AML-193 (cell line): ENCODE measurements at regions not wholly inside any gene's neighbourhood (a gene's known extent, or its start where the extent isn't known, plus 50 kb on each side); places are given as distances from the start of the nearest gene placed in this dataset.

Experiments used
- DNase-seq, 2 experiments: peaks; one replicate each; lab custom pipeline; 2025; lab: John Stamatoyannopoulos, UW

GRCh38 chr13:39100996-39101738 is 62.9 kb downstream of the NHLRC3 start:
- no peak for DNase-seq

- no peak for DNase-seq
These were observed 64.8 kb downstream of the NHLRC3 start for GRCh38 chr13:39102981-39103490.

GRCh38 chr13:39105110-39105509 is 66.9 kb downstream of the NHLRC3 start:
- DNase-seq: no peak

DNA sequence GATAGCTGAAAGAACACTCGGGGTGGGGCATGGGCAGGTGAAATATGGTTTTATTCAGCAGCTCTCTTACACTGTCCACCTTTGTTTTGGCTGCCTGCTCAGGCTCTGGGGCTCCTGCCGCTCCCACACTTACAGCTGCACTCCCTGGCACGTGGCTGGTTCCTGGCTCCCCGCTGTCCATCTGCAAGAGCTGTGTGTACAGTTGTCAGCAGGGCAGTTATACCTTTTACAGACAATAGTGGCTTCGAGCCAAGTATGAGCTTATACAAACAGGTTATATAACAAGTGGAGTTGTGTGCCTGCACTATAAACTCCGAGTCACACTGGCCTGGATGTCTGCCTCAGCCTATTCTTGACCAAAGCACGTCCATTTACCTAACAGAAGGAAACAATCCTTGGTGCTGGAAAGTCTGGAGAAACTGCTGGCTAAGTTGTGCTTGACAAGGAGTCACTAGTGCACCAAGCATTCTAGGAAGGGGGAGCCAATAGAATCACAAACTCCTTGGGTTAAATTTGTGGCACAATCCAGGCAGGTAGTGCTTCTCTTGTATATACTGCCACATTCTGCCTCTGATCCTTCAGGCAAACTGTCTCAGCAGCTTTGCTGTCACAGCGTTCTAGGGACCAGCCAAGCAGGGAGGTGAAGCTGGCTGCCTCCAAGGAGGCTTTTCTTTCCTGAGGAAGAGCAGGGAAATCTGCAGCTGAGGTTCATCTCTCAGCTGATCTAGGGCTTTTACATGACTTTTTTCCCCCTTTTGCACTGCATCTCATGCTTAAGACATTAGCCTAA is 68.2 kb downstream of the NHLRC3 start:
- DNase-seq: no peak

DNA sequence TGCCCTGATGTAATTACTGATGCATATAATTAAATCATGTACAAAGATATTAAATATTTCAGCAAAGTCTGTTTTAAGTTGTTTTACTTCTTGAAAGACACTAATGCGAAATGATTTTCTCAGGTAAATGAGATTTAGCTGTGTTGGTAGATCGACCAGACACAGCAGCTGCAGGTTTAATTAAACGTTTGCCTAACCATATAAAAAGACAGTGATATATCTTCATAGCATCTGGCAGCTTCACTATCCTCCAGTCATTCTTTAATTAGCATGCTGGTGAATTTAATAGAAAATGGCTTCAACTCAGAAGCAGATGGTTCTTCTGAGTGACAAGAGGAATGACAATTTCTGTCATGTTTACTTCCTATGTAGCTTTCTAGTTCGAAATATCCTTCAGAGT is 69.3 kb downstream of the NHLRC3 start:
- no peak for DNase-seq

- DNase-seq: no peak
These were observed 70.5 kb downstream of the NHLRC3 start for GRCh38 chr13:39108783-39109182.

DNA sequence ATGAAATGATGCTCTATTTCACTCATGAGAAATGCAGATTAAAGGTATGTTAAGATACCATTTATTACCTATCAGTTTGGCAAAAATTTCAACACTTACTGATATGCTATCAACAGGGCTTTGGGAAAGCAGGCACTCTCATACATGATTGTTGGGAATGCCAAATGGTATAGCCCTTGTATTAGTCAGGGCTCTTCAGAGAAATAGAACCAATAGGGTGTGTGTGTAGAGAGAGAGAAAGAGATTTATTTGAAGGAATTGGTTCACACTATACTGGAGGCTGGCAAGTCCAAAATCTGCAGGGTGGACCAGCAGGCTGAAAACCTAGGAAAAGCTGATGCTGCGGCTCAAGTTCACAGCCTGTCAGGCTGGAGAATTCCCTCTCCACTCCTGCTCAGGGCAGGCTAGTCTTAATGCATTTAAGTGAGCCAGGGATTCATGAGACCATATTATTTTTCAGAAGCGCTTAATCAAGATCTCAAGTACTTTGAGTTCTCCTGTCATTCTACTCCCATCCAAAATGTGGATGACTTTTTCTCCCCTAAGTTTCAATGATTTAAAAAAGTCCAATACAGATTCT is 72.4 kb downstream of the NHLRC3 start:
- no peak for DNase-seq

DNA sequence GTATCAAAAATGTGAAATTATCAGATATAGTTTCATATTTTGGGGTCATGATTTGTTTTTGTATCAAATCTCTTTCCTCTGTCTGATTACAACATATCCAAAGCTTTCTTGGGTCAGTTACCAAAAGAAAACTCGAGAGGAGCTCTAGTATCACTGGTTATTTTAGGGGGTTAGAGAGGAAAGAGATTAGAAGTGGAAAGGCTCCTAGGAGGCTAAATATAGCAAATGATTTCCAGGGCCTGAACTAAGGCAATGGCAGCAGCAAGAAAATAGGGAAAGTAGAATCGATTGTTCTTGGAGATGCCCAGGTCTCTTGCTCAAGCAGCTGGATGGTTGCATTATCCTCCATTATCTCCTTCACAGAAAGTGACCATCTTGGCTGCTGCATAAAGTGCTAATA is 72.9 kb downstream of the NHLRC3 start:
- no peak for DNase-seq

GRCh38 chr13:39119422-39119821 is 81.2 kb downstream of the NHLRC3 start:
- no peak for DNase-seq

GRCh38 chr13:39123578-39123977 is 85.3 kb downstream of the NHLRC3 start:
- DNase-seq: no peak

DNA sequence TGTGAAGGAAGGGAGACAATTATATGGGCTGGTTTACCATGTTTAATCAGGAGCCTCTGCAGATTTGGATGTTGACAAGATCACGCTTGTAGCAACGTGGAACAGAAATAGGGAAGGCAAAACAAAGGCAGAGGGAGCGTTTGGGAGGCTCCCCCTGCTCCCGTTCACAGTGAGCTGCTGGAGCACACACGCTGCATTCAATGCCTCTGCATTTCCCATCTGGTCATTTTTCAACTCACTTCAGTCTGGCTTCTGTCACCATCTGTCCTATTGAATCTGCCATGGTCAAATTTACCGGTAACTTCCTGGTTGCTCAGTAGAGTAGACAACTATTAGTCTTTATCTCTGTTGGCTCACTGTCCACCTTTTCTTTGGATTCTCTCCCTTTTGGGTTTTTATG is 91.0 kb downstream of the NHLRC3 start:
- DNase-seq: no peak

GRCh38 chr13:39130301-39130700 is 92.0 kb downstream of the NHLRC3 start:
- no peak for DNase-seq

DNA sequence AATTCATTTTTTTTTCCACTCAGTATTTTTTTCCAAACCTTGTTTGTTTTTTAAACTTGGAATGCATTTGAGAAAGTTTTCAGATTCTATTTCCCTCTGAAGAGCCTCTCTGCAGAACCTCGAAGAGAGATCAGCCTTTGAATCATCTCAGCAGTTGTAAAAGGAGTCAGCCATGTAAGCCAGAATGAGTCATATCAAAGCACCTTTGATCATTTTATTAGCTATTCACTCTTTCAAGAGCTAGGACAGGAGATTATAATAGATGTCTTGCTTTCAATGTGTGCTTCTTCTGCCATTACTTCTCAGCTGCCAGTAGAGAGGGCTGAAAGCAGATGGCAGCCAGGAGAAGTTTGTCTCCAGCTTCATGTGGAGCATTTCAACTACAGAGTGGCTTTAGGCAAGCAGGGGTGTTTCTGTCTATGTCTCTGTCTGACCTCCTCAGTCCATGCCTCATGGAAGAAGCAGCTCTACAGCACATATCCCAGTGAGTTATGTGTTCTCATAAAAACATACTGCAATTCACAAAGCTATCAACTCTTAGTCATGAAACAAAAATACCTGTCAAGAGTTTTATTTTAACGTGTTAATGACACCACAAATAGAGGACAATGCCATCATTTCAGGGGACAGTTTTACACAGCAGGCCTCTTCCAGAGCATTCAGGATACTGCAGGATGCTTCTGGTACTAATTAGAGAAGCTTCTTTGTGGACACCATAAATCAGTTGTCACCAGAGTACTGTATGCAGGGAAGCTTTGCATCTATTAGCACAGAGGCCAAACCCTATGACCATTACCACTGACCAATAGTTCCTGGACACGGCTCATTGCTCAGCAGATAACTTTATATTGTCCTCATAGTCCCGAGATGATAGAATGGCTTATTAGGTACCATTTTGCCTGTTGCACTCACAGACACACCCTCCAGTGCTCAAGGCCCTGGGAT is 94.3 kb downstream of the NHLRC3 start:
- no peak for DNase-seq

GRCh38 chr13:39133781-39134180 is 95.5 kb downstream of the NHLRC3 start:
- DNase-seq: no peak

- DNase-seq: no peak
These were observed 96.3 kb downstream of the NHLRC3 start for GRCh38 chr13:39134574-39134973.

DNA sequence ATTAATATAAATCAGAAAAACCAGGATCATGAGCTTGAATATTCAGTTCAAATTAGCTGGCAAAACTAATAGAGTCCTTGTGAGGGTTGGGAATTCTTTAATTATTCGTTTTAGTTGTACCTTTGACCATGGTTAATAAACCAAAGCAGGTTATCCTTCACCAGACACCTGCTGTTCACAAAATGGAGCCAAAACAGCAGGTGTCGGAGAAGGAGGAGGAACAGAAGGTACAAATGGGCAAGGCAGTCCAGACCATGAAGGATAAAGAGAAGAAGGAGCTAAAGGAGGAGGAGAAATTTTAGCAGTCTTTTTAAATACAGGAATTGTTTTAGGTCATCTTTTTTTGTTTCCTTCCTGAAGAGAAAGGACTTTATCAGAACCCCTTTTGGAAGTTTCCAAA is 106.1 kb downstream of the NHLRC3 start:
- no peak for DNase-seq

- DNase-seq: no peak
These were observed 106.8 kb downstream of the NHLRC3 start for GRCh38 chr13:39144941-39145533.

- DNase-seq: no peak
These were observed 110.3 kb downstream of the NHLRC3 start for GRCh38 chr13:39148513-39148961.

DNA sequence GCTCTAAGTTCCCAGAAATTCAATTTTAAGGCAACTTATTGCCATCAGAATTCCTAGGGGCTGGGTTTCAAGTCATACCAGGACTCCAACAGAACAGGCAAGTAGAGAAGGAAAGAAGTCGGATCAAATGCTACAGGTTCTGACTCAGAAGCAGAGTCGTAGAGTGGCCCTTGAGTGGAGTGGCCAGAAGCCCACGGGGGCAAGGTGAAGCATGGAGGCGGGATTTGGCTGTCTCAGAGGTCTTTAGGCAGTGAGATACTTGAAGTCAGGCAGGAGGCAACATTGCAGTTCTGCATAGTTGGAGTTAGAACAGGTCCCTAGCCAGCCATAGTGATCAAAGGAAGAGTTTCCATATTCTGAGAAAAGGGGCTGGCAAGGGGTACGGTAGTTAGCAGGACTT is 111.6 kb downstream of the NHLRC3 start:
- no peak for DNase-seq

DNA sequence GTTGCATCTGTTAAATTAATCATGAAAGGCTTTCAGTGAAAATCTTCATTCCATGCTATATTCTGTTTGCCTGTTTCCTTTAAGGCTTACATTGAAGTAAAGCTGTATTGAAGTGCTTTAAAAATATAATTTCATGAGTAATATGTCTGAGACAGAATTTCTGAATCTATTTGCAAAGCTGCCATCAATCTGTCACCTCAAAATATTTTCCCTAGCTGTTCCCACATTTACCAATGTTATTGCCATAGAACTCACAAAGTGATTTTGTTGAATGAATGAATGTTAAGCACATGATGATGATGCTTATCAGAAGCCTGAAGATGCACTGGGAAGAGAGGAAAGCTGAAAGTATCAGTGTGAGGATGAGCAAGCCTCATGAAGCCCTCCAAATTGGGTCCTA is 115.8 kb downstream of the NHLRC3 start:
- DNase-seq: no peak

- DNase-seq: no peak
These were observed 121.1 kb downstream of the NHLRC3 start for GRCh38 chr13:39159393-39159792.
